BLaER1 (cell line): ENCODE measurements at regions not wholly inside any gene's neighbourhood (a gene's known extent, or its start where the extent isn't known, plus 50 kb on each side); places are given as distances from the start of the nearest gene placed in this dataset.
"Not testable (repeated sequence)": the region's sequence is repeated elsewhere in the genome, so short reads cannot be mapped to it uniquely, and the experiment has no call there.

ENCODE experiments used
- H3K27ac ChIP-seq: shearing (Covaris generic); formaldehyde crosslinking; 2 replicates; pipeline ENCODE4 v1.8.1; 2022
- H3K27me3 ChIP-seq: shearing (Covaris generic); formaldehyde crosslinking; 2 replicates; pipeline ENCODE4 v1.8.1; 2022
- H3K36me3 ChIP-seq: shearing (Covaris generic); formaldehyde crosslinking; 2 replicates; pipeline ENCODE4 v1.8.1; 2022
- H3K4me1 ChIP-seq: shearing (Covaris generic); formaldehyde crosslinking; 2 replicates; pipeline ENCODE4 v1.8.1; 2022
- H3K4me2 ChIP-seq: shearing (Covaris generic); formaldehyde crosslinking; 2 replicates; pipeline ENCODE4 v1.8.1; 2022
- H3K4me3 ChIP-seq: shearing (Covaris generic); formaldehyde crosslinking; 2 replicates; pipeline ENCODE4 v1.8.1; 2022
- H3K9ac ChIP-seq: shearing (Covaris generic); formaldehyde crosslinking; 2 replicates; pipeline ENCODE4 v1.8.1; 2022
- H3K9me3 ChIP-seq: shearing (Covaris generic); formaldehyde crosslinking; 2 replicates; pipeline ENCODE4 v1.8.1; 2022
- H4K20me1 ChIP-seq: shearing (Covaris generic); formaldehyde crosslinking; 2 replicates; pipeline ENCODE4 v1.8.1; 2022
- Cebpa-rat ChIP-seq: shearing (Covaris generic); IDR thresholded peaks from 2 replicates; pipeline ENCODE4 v1.8.1; 2022

DNA sequence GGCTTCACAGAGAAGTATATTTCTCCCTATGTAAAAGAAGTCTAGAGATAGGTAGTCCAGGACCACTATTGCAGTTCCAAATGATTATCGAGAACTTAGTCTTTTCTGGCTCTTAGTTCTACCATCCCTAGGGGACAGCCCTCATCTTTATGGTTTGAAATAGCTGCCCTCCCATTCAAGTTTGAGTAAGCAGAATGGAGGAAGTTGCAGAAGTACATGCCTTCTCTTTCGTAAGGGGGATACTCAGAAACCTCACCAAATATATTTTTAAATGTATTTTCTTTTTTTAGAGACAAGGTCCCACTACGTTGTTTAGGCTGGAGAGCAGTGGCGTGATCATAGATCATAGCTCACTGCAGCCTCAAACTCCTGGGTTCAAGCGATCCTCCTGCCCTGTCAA lies 236.8 kb upstream of the RREB1 start:
- H3K27ac ChIP-seq = no peak overlapping the region
- no peaks in the 10 kb centered on the region; the same call in 1 of the 2 replicates for H3K9me3 ChIP-seq
- H3K4me2 ChIP-seq = peak overlapping the region; percentile 16
- H3K4me3 ChIP-seq = no peak overlapping the region
- H3K27me3 ChIP-seq = no peaks in the 10 kb centered on the region
- H4K20me1 ChIP-seq = no peaks in the 10 kb centered on the region
- H3K4me1 ChIP-seq = peaks cover 40% of the 10 kb centered on the region
- TF ChIP-seq Cebpa-rat = no peak
- no peaks in the 10 kb centered on the region for H3K36me3 ChIP-seq
- no peak overlapping the region for H3K9ac ChIP-seq

- peaks cover 40% of the 10 kb centered on the region for H3K4me1 ChIP-seq
- no peaks in the 10 kb centered on the region for H4K20me1 ChIP-seq
- no peaks in the 10 kb centered on the region for H3K36me3 ChIP-seq
- H3K4me2 ChIP-seq = peak overlapping the region; percentile 52
- H3K27ac ChIP-seq = no peak overlapping the region
- no peaks in the 10 kb centered on the region for H3K27me3 ChIP-seq
- H3K9me3 ChIP-seq = no peaks in the 10 kb centered on the region; the same call in 1 of the 2 replicates
- H3K9ac ChIP-seq = no peak overlapping the region
- TF ChIP-seq Cebpa-rat = no peak
- no peak overlapping the region for H3K4me3 ChIP-seq
These were observed 235.1 kb upstream of the RREB1 start for GRCh38 chr6:6872459-6873344.

DNA sequence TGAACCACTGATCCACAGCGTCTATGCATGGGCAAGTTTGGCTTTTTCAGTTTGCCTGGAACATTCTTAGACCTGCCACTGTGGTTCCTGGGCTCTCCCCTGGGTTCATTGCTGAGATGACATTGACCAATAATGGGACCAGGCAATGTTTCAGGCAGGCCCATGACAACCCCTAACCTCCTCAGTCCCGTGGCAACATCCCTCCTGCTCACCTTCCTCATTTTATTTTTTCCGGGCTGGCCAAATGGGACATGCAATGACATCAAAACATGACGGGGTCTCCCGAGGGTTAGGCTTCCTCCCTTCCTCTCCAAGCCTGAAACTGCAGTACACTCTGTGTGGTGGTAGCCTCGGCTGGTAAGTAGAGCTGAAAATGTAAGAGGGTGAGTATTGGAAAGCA lies 234.0 kb upstream of the RREB1 start:
- Histone ChIP-seq H3K27me3 (no peaks in the 10 kb centered on the region), H4K20me1 (no peaks in the 10 kb centered on the region), H3K9ac (no peak overlapping the region), H3K27ac (no peak overlapping the region), H3K4me1 (peaks cover 43% of the 10 kb centered on the region), H3K4me3 (no peak overlapping the region), H3K36me3 (no peaks in the 10 kb centered on the region), H3K4me2 (peak overlapping the region; percentile 52), H3K9me3 (no peaks in the 10 kb centered on the region; the same call in 1 of the 2 replicates)
- no peak for TF ChIP-seq Cebpa-rat

- H3K4me2 ChIP-seq = no peak overlapping the region
- H3K27ac ChIP-seq = no peak overlapping the region
- no peaks in the 10 kb centered on the region for H4K20me1 ChIP-seq
These were observed 231.8 kb upstream of the RREB1 start for GRCh38 chr6:6875818-6876470.

GRCh38 chr6:6877792-6878191 lies 230.0 kb upstream of the RREB1 start:
- H3K36me3 ChIP-seq, H3K4me2 ChIP-seq, H3K27ac ChIP-seq, H3K9ac ChIP-seq, H4K20me1 ChIP-seq, H3K9me3 ChIP-seq, H3K4me3 ChIP-seq, H3K27me3 ChIP-seq: not testable (repeated sequence)
- H3K4me1 ChIP-seq = peaks cover 34% of the 10 kb centered on the region

More at GRCh38 chr6:6875818-6876470, 231.8 kb upstream of the RREB1 start:
- TF ChIP-seq Cebpa-rat = no peak
- peaks cover 42% of the 10 kb centered on the region for H3K4me1 ChIP-seq
- no peak overlapping the region for H3K4me3 ChIP-seq
- no peak overlapping the region for H3K9ac ChIP-seq
- no peaks in the 10 kb centered on the region for H3K27me3 ChIP-seq
- H3K9me3 ChIP-seq = no peaks in the 10 kb centered on the region
- H3K36me3 ChIP-seq = no peaks in the 10 kb centered on the region

GRCh38 chr6:6878887-6879585 lies 228.7 kb upstream of the RREB1 start:
- H3K4me1 ChIP-seq = peaks cover 21% of the 10 kb centered on the region
- no peak for TF ChIP-seq Cebpa-rat
- no peaks in the 10 kb centered on the region for H3K9me3 ChIP-seq
- no peak overlapping the region for H3K4me3 ChIP-seq
- no peaks in the 10 kb centered on the region for H3K36me3 ChIP-seq
- H3K9ac ChIP-seq = no peak overlapping the region
- no peaks in the 10 kb centered on the region for H3K27me3 ChIP-seq
- no peak overlapping the region for H3K27ac ChIP-seq
- no peaks in the 10 kb centered on the region for H4K20me1 ChIP-seq
- peak overlapping the region; percentile 22 for H3K4me2 ChIP-seq

DNA sequence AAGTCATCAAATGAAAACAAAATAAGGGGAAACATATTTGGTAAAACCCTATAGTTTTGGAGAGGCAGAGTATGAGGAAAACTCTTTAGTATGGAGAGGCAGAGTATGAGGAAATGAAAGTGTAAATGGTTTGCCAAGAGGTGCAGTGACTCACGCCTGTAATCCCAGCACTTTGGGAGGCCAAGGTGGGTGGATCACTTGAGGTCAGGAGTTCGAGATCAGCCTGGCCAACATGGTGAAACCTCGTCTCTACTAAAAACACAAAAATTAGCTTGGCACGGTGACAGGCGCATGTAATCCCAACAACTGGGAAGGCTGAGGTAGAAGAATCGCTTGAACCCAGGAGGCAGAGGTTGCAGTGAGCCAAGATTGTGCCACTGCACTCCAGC lies 228.2 kb upstream of the RREB1 start:
- peaks cover 16% of the 10 kb centered on the region for H3K4me1 ChIP-seq
- H3K36me3 ChIP-seq, H3K27me3 ChIP-seq, H3K9ac ChIP-seq, H3K4me2 ChIP-seq, H4K20me1 ChIP-seq, H3K4me3 ChIP-seq, H3K9me3 ChIP-seq, H3K27ac ChIP-seq: not testable (repeated sequence)

- Histone ChIP-seq H3K4me3 (no peak overlapping the region), H3K4me1 (peaks cover 19% of the 10 kb centered on the region), H3K9ac (no peak overlapping the region), H4K20me1 (no peaks in the 10 kb centered on the region), H3K36me3 (no peaks in the 10 kb centered on the region), H3K27me3 (no peaks in the 10 kb centered on the region), H3K9me3 (no peaks in the 10 kb centered on the region), H3K27ac (no peak overlapping the region), H3K4me2 (no peak overlapping the region)
- no peak for TF ChIP-seq Cebpa-rat
These were observed 226.9 kb upstream of the RREB1 start for GRCh38 chr6:6880745-6881437.

DNA sequence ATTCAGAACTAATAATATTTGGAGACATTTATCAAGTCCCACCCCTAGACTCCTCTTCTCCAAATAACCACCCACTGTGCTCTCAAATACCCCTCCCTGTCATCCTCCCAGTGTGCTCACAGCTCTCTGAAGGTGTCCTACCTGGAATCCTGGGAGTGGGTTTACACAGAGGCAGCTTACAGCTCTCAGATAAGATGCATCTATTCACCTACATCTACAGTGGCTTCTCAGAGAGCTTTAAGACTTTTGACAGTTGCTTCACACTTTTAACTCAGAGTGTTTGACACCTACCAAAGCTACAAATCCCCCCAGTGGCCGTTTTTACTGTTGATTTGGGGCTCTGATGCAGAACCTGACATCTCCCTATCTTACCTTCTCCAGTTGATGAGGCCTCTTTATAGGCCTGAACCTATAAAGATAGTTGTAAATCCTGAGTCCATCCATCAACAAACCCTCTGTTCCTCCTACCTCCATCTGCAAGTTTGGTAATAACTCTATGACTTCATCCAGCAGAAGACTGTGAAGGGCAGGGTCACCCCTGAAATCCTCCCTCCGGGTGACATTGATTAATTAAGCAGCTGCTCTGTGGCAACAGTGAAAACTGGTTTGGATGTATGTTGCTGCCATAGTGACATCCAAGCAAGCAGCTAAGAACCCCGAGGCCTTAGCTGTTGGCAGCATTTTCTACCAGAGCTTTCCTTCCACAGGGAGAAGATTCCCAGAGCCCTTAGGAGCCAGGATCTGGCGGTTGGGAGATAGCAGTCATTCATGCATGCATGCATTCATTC lies 226.1 kb upstream of the RREB1 start:
- Histone ChIP-seq H4K20me1 (no peaks in the 10 kb centered on the region), H3K27ac (no peak overlapping the region), H3K27me3 (no peaks in the 10 kb centered on the region), H3K4me3 (no peak overlapping the region), H3K4me1 (peaks cover 25% of the 10 kb centered on the region), H3K9ac (no peak overlapping the region), H3K9me3 (no peaks in the 10 kb centered on the region), H3K4me2 (no peak overlapping the region), H3K36me3 (no peaks in the 10 kb centered on the region)
- no peak for TF ChIP-seq Cebpa-rat
